ENCODE measurements at regions not wholly inside any gene's neighbourhood (a gene's known extent, or its start where the extent isn't known, plus 50 kb on each side); places are given as distances from the start of the nearest gene placed in this dataset.

GRCh38 chr4:188905248-188905647 lies 766.0 kb downstream of the TRIML1 start:
- TF ChIP-seq GATA2 (IDR thresholded peaks at IDR 0.05; ENCODE audit: low read depth, low read length) (no peak), GATA3 (IDR thresholded peaks at IDR 0.05; ENCODE audit: low read depth, low read length) (no peak)

Data from SH-SY5Y (cell line).